ENCODE measurements at regions not wholly inside any gene's neighbourhood (a gene's known extent, or its start where the extent isn't known, plus 50 kb on each side); places are given as distances from the start of the nearest gene placed in this dataset.

GRCh38 chr9:108444400-108445358 lies 411.1 kb downstream of the ACTL7B start:
- Histone ChIP-seq H3K36me3 (replicated peaks in 1 of 2; ENCODE audit: control extremely low read depth in 1 of 2, control insufficient read depth in 1 of 2, extremely low read depth in 1 of 2, insufficient read depth in 2 of 2, low read length in 1 of 2) (no peaks in the 10 kb centered on the region), H3K4me3 (ENCODE audit: control extremely low read depth in 1 of 5, extremely low read depth in 1 of 5, insufficient read depth in 1 of 5, low read depth in 2 of 5, low read length in 4 of 5) (no peak overlapping the region), H3K27me3 (replicated peaks in 1 of 4; ENCODE audit: control extremely low read depth in 1 of 4, control insufficient read depth in 3 of 4, insufficient read depth in 4 of 4, low read length in 3 of 4) (no peaks in the 10 kb centered on the region), H3K9me3 (ENCODE audit: control extremely low read depth in 1 of 3, control insufficient read depth in 2 of 3, insufficient read depth in 1 of 3, low read length in 2 of 3) (no peaks in the 10 kb centered on the region), H2AFZ (ENCODE audit: insufficient read depth, low read depth, low read length, poor library complexity, severe bottlenecking) (no peak overlapping the region), H3K79me2 (ENCODE audit: control insufficient read depth, insufficient read depth, low read length) (no peaks in the 10 kb centered on the region), H3K27ac (ENCODE audit: low read length in 2 of 2) (no peak overlapping the region), H3K4me2 (replicated peaks; ENCODE audit: low read depth, low read length, poor library complexity, severe bottlenecking) (no peak overlapping the region), H4K20me1 (ENCODE audit: control insufficient read depth, insufficient read depth, low read length, poor library complexity, severe bottlenecking) (no peaks in the 10 kb centered on the region), H3K9ac (ENCODE audit: low read length) (no peak overlapping the region), H3K4me1 (ENCODE audit: control insufficient read depth in 2 of 2, insufficient read depth in 2 of 2, low read length in 2 of 2) (no peaks in the 10 kb centered on the region)
- H3K27me3 Mint-ChIP-seq: peaks cover 3% of the 10 kb centered on the region
- no peaks in the 10 kb centered on the region for H3K9me3 Mint-ChIP-seq (ENCODE audit: insufficient read depth)
- intact Hi-C loops (cut with micrococcal nuclease): no loop called here
- POLR2A ChIA-PET: no interaction called here
- CTCF ChIA-PET: no interaction called here
- no peaks in the 10 kb centered on the region for H3K4me1 Mint-ChIP-seq
- no peak overlapping the region for H3K27ac Mint-ChIP-seq
- 80% methylated on average over 1 of the region's 5 CpGs for WGBS (ENCODE audit: insufficient coverage)
- no peak for ATAC-seq (ENCODE audit: low read depth)
- DNase-seq: no peak
- TF ChIP-seq EZH2 (IDR thresholded peaks at IDR 0.05; ENCODE audit: borderline replicate concordance, insufficient read depth, low read depth, low read length, poor library complexity, severe bottlenecking): no peak
- TF ChIP-seq, protein P1, sequence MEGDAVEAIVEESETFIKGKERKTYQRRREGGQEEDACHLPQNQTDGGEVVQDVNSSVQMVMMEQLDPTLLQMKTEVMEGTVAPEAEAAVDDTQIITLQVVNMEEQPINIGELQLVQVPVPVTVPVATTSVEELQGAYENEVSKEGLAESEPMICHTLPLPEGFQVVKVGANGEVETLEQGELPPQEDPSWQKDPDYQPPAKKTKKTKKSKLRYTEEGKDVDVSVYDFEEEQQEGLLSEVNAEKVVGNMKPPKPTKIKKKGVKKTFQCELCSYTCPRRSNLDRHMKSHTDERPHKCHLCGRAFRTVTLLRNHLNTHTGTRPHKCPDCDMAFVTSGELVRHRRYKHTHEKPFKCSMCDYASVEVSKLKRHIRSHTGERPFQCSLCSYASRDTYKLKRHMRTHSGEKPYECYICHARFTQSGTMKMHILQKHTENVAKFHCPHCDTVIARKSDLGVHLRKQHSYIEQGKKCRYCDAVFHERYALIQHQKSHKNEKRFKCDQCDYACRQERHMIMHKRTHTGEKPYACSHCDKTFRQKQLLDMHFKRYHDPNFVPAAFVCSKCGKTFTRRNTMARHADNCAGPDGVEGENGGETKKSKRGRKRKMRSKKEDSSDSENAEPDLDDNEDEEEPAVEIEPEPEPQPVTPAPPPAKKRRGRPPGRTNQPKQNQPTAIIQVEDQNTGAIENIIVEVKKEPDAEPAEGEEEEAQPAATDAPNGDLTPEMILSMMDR (IDR thresholded peaks at IDR 0.05): no peak
- no peak overlapping the region for H3K4me3 Mint-ChIP-seq

DNA sequence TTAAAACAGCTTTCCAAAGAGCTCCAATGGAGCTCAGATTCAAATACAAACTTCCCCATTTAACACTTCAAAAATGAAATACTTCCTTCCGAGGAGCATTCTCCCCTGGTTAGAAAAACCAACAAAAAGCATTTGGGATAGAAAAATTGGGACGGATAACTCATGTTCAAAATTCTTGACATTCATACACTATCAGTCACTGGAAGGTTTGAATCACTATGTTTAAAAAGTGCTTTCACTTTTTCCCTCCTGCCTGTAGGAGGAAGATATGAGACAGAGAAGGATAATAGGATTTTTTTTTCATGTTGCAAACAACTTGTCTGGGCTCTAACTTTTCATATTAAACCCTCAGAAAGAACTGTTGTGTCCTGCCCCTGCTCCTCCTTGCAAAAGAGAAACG lies 412.0 kb downstream of the ACTL7B start:
- no peak for TF ChIP-seq EZH2 (IDR thresholded peaks at IDR 0.05; ENCODE audit: borderline replicate concordance, insufficient read depth, low read depth, low read length, poor library complexity, severe bottlenecking)
- TF ChIP-seq, protein P1 (IDR thresholded peaks at IDR 0.05): no peak
- Histone ChIP-seq H3K36me3 (replicated peaks in 1 of 2; ENCODE audit: control extremely low read depth in 1 of 2, control insufficient read depth in 1 of 2, extremely low read depth in 1 of 2, insufficient read depth in 2 of 2, low read length in 1 of 2) (no peaks in the 10 kb centered on the region), H2AFZ (ENCODE audit: insufficient read depth, low read depth, low read length, poor library complexity, severe bottlenecking) (no peak overlapping the region), H3K79me2 (ENCODE audit: control insufficient read depth, insufficient read depth, low read length) (no peaks in the 10 kb centered on the region), H3K9me3 (ENCODE audit: control extremely low read depth in 1 of 3, control insufficient read depth in 2 of 3, insufficient read depth in 1 of 3, low read length in 2 of 3) (no peaks in the 10 kb centered on the region), H3K4me3 (ENCODE audit: control extremely low read depth in 1 of 5, extremely low read depth in 1 of 5, insufficient read depth in 1 of 5, low read depth in 2 of 5, low read length in 4 of 5) (no peak overlapping the region), H3K4me1 (ENCODE audit: control insufficient read depth in 2 of 2, insufficient read depth in 2 of 2, low read length in 2 of 2) (no peaks in the 10 kb centered on the region), H4K20me1 (ENCODE audit: control insufficient read depth, insufficient read depth, low read length, poor library complexity, severe bottlenecking) (no peaks in the 10 kb centered on the region), H3K4me2 (replicated peaks; ENCODE audit: low read depth, low read length, poor library complexity, severe bottlenecking) (no peak overlapping the region), H3K27ac (ENCODE audit: low read length in 2 of 2) (no peak overlapping the region), H3K9ac (ENCODE audit: low read length) (no peak overlapping the region), H3K27me3 (replicated peaks in 1 of 4; ENCODE audit: control extremely low read depth in 1 of 4, control insufficient read depth in 3 of 4, insufficient read depth in 4 of 4, low read length in 3 of 4) (no peaks in the 10 kb centered on the region)
- Mint-ChIP-seq H3K4me3 (no peak overlapping the region), H3K27ac (no peak overlapping the region), H3K27me3 (peaks cover 3% of the 10 kb centered on the region), H3K4me1 (no peaks in the 10 kb centered on the region), H3K9me3 (ENCODE audit: insufficient read depth) (no peaks in the 10 kb centered on the region)
- intact Hi-C loops (cut with micrococcal nuclease): no loop called here
- POLR2A ChIA-PET: no interaction called here
- CTCF ChIA-PET: no interaction called here
- WGBS (ENCODE audit: insufficient coverage): no CpG with 5 or more reads among the region's 3 CpGs
- ATAC-seq (ENCODE audit: low read depth) (no peak), DNase-seq (no peak)

Data from B cell (primary cell).